Glutamatergic neuron (in vitro differentiated cells): ENCODE measurements at regions not wholly inside any gene's neighbourhood (a gene's known extent, or its start where the extent isn't known, plus 50 kb on each side); places are given as distances from the start of the nearest gene placed in this dataset.

ENCODE experiments used
- DNase-seq: peaks from one replicate; pipeline ENCODE4 v3.0.0; 2022
- H3K27ac Mint-ChIP-seq: one replicate; pipeline ENCODE4 v1.8.0; 2020; ENCODE audit warnings: mild to moderate bottlenecking, mixed read lengths, inconsistent platforms; ENCODE audit not compliant: unreplicated experiment
- H3K27me3 Mint-ChIP-seq: one replicate; pipeline ENCODE4 v1.8.0; 2020; ENCODE audit warnings: mild to moderate bottlenecking, moderate library complexity, mixed read lengths, inconsistent platforms; ENCODE audit not compliant: unreplicated experiment
- H3K36me3 Mint-ChIP-seq: one replicate; pipeline ENCODE4 v1.8.0; 2020; ENCODE audit warnings: mild to moderate bottlenecking, mixed read lengths, inconsistent platforms; ENCODE audit not compliant: unreplicated experiment
- H3K4me1 Mint-ChIP-seq: one replicate; pipeline ENCODE4 v1.8.0; 2020; ENCODE audit warnings: mild to moderate bottlenecking, low read depth, mixed read lengths, inconsistent platforms; ENCODE audit not compliant: unreplicated experiment
- H3K4me3 Mint-ChIP-seq: one replicate; pipeline ENCODE4 v1.8.0; 2020; ENCODE audit warnings: mild to moderate bottlenecking, mixed read lengths, inconsistent platforms; ENCODE audit not compliant: unreplicated experiment
- H3K9me3 Mint-ChIP-seq: one replicate; pipeline ENCODE4 v1.8.0; 2020; ENCODE audit warnings: mild to moderate bottlenecking, moderate library complexity, mixed read lengths, inconsistent platforms; ENCODE audit not compliant: unreplicated experiment
- CTCF ChIP-seq: fragments of 200-600 bp; sonication (generic); IDR thresholded peaks from one replicate; pipeline ENCODE4 v1.5.0; 2021; ENCODE audit not compliant: partially characterized antibody, unreplicated experiment

- no peak for DNase-seq
- no peak for TF ChIP-seq CTCF
- Mint-ChIP-seq H3K9me3 (no peaks in the 10 kb centered on the region), H3K36me3 (no peaks in the 10 kb centered on the region), H3K4me1 (peaks cover 3% of the 10 kb centered on the region), H3K27ac (no peak overlapping the region), H3K27me3 (no peaks in the 10 kb centered on the region), H3K4me3 (no peak overlapping the region)
Observed at GRCh38 chrX:127085939-127086338, 266.4 kb downstream of the PRR32 start.

- H3K9me3 Mint-ChIP-seq, result no peaks in the 10 kb centered on the region
- H3K4me1 Mint-ChIP-seq, result no peaks in the 10 kb centered on the region
- no peaks in the 10 kb centered on the region for H3K36me3 Mint-ChIP-seq
- no peak overlapping the region for H3K4me3 Mint-ChIP-seq
- H3K27me3 Mint-ChIP-seq, result no peaks in the 10 kb centered on the region
- H3K27ac Mint-ChIP-seq, result no peak overlapping the region
- TF ChIP-seq CTCF, result no peak
- DNase-seq, result no peak
Observed at GRCh38 chrX:127112726-127113125, 293.2 kb downstream of the PRR32 start.

GRCh38 chrX:127124871-127125270, 305.3 kb downstream of the PRR32 start:
- TF ChIP-seq CTCF, result no peak
- Mint-ChIP-seq H3K27me3 (no peaks in the 10 kb centered on the region), H3K27ac (no peak overlapping the region), H3K9me3 (no peaks in the 10 kb centered on the region), H3K4me1 (no peaks in the 10 kb centered on the region), H3K36me3 (no peaks in the 10 kb centered on the region), H3K4me3 (no peak overlapping the region)
- DNase-seq, result no peak

- no peak for TF ChIP-seq CTCF
- Mint-ChIP-seq H3K27ac (no peak overlapping the region), H3K27me3 (no peaks in the 10 kb centered on the region), H3K4me1 (no peaks in the 10 kb centered on the region), H3K9me3 (no peaks in the 10 kb centered on the region), H3K4me3 (no peak overlapping the region), H3K36me3 (no peaks in the 10 kb centered on the region)
- DNase-seq, result no peak
Observed at GRCh38 chrX:127128282-127128681, 308.8 kb downstream of the PRR32 start.

GRCh38 chrX:127129510-127129909, 310.0 kb downstream of the PRR32 start:
- no peaks in the 10 kb centered on the region for H3K36me3 Mint-ChIP-seq
- no peaks in the 10 kb centered on the region for H3K27me3 Mint-ChIP-seq
- no peak for TF ChIP-seq CTCF
- DNase-seq, result no peak
- H3K9me3 Mint-ChIP-seq, result no peaks in the 10 kb centered on the region
- no peak overlapping the region for H3K4me3 Mint-ChIP-seq
- no peak overlapping the region for H3K27ac Mint-ChIP-seq
- no peaks in the 10 kb centered on the region for H3K4me1 Mint-ChIP-seq
